ENCODE measurements at regions not wholly inside any gene's neighbourhood (a gene's known extent, or its start where the extent isn't known, plus 50 kb on each side); places are given as distances from the start of the nearest gene placed in this dataset.
A peak's percentile ranks its signal among the peaks of the same experiment; 100 is the strongest.

DNA sequence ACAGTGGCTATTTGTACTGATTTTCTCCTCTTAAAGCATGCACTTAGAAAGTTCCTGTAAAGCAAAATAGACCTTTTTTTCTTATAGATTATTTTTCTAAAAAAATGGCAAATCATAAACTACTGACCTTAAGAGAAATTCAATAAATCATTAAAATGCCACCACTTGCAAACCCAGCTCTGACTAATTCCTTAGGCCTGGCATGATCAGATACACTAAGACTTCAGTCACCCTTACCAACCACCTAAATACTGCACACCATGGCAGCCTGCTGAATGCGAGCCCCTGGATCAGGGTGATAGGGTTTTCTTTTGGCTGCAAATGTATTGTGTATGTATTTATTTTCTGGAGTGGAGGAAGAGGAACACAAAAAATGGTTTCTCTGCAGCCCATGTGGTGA, 370.6 kb upstream of the TBL1XR1 start:
- ChIA-PET CTCF (no interaction called here), POLR2A (no interaction called here)
- Mint-ChIP-seq H3K27me3 (peaks cover 0 to 2% of the 10 kb centered on the region in 2 donors), H3K27ac (peak overlapping the region in 1 of 8 donors; percentile 50), H3K4me3 (no peak overlapping the region), H3K4me1 (peaks cover 0 to 6% (median 0%) of the 10 kb centered on the region in 3 donors), H3K9me3 (no peaks in the 10 kb centered on the region), H3K36me3 (peaks cover 0 to 2% (median 0%) of the 10 kb centered on the region in 3 donors)
- Histone ChIP-seq H3K36me3 (ENCODE audit: insufficient read depth, low read length) (no peaks in the 10 kb centered on the region), H3K4me1 (ENCODE audit: insufficient read depth, low read length) (no peaks in the 10 kb centered on the region), H3K27me3 (ENCODE audit: insufficient read depth, low read length, poor library complexity, severe bottlenecking) (no peaks in the 10 kb centered on the region), H3K27ac (ENCODE audit: low read depth, low read length) (no peak overlapping the region), H3K4me3 (ENCODE audit: low read length) (no peak overlapping the region), H3K9me3 (ENCODE audit: low read length) (no peaks in the 10 kb centered on the region)
- no peak for DNase-seq

DNA sequence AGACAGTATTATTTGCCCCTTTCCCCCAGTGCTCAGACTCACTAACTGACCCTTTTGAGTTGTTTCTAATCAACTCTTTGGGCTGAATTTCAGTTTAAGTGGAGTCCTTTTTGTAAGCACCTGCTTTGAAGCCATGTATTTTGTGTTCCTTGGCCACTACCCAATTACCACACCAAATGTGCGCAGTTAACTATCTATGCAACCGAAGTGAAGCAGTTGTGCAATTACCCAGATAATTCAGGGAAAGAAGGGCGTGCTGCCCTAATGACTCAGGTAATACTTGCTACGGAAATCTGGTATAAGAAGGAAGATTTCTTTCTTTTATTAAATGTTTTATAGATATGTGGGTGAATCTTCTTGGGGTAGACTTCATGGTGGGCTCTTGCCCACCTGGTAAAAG, 371.9 kb upstream of the TBL1XR1 start:
- H3K36me3 ChIP-seq (ENCODE audit: insufficient read depth, low read length) = no peaks in the 10 kb centered on the region

DNA sequence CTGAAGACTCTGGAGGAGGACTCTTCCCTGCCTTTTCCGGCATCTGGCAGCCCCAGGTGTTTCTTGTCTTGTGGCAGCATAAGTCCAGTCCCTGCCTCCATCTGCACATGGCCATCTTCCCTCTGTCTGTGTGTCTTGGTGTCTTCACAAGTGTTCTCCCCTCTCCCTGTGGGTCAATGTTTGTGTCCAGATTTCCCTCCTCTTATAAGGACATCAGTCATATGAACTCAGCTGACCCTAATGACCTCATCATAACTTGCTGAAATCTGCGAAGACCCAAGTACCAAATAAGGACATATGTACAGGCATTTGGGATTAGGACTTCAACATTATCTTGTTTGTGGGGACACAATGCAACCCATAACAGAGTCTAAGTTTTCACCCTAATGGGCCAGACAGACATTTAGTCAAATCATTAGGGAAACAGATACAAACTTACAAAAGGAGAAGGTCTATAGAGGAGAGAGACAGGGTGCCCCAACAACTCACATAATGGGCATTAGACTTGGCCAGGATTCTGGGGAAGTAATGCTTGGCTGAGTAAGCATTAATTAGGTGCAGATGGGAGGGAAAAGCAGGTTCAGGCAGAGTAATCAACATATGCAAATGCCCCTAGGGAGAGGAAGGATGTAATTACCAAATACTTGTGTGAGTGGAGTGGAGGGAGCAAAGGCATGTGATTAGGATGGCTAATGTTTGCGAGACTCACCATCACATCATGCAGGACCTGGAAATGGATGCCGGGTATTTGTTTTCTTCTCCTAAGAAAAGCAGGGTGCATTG, 372.8 kb upstream of the TBL1XR1 start:
- Mint-ChIP-seq H3K4me1 (peaks cover 0 to 6% (median 0%) of the 10 kb centered on the region in 3 donors), H3K36me3 (peaks cover 0 to 2% (median 0%) of the 10 kb centered on the region in 3 donors), H3K27me3 (peaks cover 0 to 2% of the 10 kb centered on the region in 2 donors), H3K27ac (peak overlapping the region in 1 of 8 donors; percentile 3), H3K4me3 (no peak overlapping the region), H3K9me3 (no peaks in the 10 kb centered on the region)
- CTCF ChIA-PET = no interaction called here
- Histone ChIP-seq H3K9me3 (ENCODE audit: low read length) (no peaks in the 10 kb centered on the region), H3K36me3 (ENCODE audit: insufficient read depth, low read length) (no peaks in the 10 kb centered on the region), H3K4me3 (ENCODE audit: low read length) (no peak overlapping the region), H3K27ac (ENCODE audit: low read depth, low read length) (no peak overlapping the region), H3K4me1 (ENCODE audit: insufficient read depth, low read length) (no peaks in the 10 kb centered on the region), H3K27me3 (ENCODE audit: insufficient read depth, low read length, poor library complexity, severe bottlenecking) (no peaks in the 10 kb centered on the region)
- POLR2A ChIA-PET = no interaction called here
- DNase-seq = no peak

More for the DNA sequence above, 371.9 kb upstream of the TBL1XR1 start:
- Histone ChIP-seq H3K4me3 (ENCODE audit: low read length) (no peak overlapping the region), H3K27ac (ENCODE audit: low read depth, low read length) (no peak overlapping the region), H3K9me3 (ENCODE audit: low read length) (no peaks in the 10 kb centered on the region), H3K27me3 (ENCODE audit: insufficient read depth, low read length, poor library complexity, severe bottlenecking) (no peaks in the 10 kb centered on the region), H3K4me1 (ENCODE audit: insufficient read depth, low read length) (no peaks in the 10 kb centered on the region)
- Mint-ChIP-seq H3K36me3 (peaks cover 0 to 2% (median 0%) of the 10 kb centered on the region in 3 donors), H3K9me3 (no peaks in the 10 kb centered on the region), H3K4me1 (peaks cover 0 to 6% (median 0%) of the 10 kb centered on the region in 3 donors), H3K27ac (no peak overlapping the region), H3K27me3 (peaks cover 0 to 2% of the 10 kb centered on the region in 2 donors), H3K4me3 (no peak overlapping the region)
- POLR2A ChIA-PET = no interaction called here
- CTCF ChIA-PET = no interaction called here
- no peak for DNase-seq

DNA sequence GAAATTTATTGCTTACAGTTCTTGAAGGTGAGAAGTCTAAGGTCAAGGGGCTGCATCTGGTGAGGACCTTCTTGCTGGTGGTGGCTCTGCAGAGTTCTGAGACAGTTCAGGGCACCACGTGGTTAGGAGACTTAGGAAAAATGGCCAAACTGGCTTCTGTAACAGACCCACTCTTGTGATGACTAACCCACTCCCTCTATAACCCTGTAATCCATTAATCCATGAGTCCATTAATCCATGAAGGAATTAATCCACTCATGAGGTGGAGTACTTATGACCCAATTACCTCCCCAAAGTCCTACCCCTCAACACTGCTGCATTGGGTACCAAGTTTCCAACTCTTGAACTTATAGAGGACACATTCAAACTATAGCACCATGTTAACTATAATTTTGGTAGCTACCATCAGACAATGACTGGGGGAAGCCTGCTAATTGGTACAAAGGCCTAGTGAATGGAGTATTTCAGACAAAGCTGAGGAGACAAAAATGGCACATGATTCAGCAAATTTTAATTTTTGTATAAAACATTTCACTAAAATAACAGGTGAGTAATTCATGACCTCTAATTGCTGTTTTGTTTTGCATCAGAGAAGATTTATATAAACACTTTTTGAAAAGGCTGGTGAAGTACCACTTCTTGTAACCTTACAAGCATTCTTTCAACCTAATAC, 374.1 kb upstream of the TBL1XR1 start:
- no peaks in the 10 kb centered on the region for H3K36me3 ChIP-seq (ENCODE audit: insufficient read depth, low read length)
- H3K4me3 ChIP-seq (ENCODE audit: low read length) = no peak overlapping the region
- H3K4me3 Mint-ChIP-seq = no peak overlapping the region
- DNase-seq = no peak
- no peaks in the 10 kb centered on the region for H3K27me3 ChIP-seq (ENCODE audit: insufficient read depth, low read length, poor library complexity, severe bottlenecking)
- no peaks in the 10 kb centered on the region for H3K9me3 ChIP-seq (ENCODE audit: low read length)
- H3K27ac ChIP-seq (ENCODE audit: low read depth, low read length) = no peak overlapping the region
- H3K9me3 Mint-ChIP-seq = no peaks in the 10 kb centered on the region
- H3K36me3 Mint-ChIP-seq = peaks cover 0 to 2% (median 0%) of the 10 kb centered on the region in 3 donors
- H3K27ac Mint-ChIP-seq = no peak overlapping the region
- CTCF ChIA-PET = no interaction called here
- POLR2A ChIA-PET = no interaction called here
- H3K27me3 Mint-ChIP-seq = peaks cover 0 to 2% of the 10 kb centered on the region in 2 donors
- peaks cover 0 to 6% (median 0%) of the 10 kb centered on the region in 3 donors for H3K4me1 Mint-ChIP-seq
- no peaks in the 10 kb centered on the region for H3K4me1 ChIP-seq (ENCODE audit: insufficient read depth, low read length)

DNA sequence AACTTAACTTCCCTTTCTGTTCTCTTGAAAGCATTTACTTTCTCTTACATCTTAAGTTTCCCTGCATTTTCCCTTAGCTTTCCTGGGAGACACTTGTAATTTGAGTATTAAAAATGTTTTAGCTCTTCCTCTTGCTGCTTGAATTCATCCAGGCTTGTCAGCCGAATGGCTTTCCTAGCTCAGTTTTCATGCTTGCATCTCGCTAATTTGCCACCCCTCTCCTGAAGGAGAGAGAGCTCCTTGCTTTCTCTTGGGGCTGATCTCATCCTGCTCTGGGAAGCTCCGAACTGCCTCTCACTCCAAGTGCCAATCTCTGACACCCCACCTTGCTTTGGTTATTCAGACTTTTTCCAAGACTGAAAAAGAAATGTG, 374.6 kb upstream of the TBL1XR1 start:
- Mint-ChIP-seq H3K27me3 (peaks cover 0 to 2% of the 10 kb centered on the region in 2 donors), H3K4me3 (no peak overlapping the region), H3K9me3 (no peaks in the 10 kb centered on the region), H3K27ac (no peak overlapping the region), H3K36me3 (peaks cover 0 to 2% (median 0%) of the 10 kb centered on the region in 3 donors), H3K4me1 (peaks cover 0 to 6% (median 0%) of the 10 kb centered on the region in 3 donors)
- H3K4me3 ChIP-seq (ENCODE audit: low read length) = no peak overlapping the region
- no peak for DNase-seq
- CTCF ChIA-PET = no interaction called here
- H3K27me3 ChIP-seq (ENCODE audit: insufficient read depth, low read length, poor library complexity, severe bottlenecking) = no peaks in the 10 kb centered on the region
- POLR2A ChIA-PET = no interaction called here
- no peaks in the 10 kb centered on the region for H3K9me3 ChIP-seq (ENCODE audit: low read length)
- no peaks in the 10 kb centered on the region for H3K4me1 ChIP-seq (ENCODE audit: insufficient read depth, low read length)
- no peak overlapping the region for H3K27ac ChIP-seq (ENCODE audit: low read depth, low read length)
- H3K36me3 ChIP-seq (ENCODE audit: insufficient read depth, low read length) = no peaks in the 10 kb centered on the region

DNA sequence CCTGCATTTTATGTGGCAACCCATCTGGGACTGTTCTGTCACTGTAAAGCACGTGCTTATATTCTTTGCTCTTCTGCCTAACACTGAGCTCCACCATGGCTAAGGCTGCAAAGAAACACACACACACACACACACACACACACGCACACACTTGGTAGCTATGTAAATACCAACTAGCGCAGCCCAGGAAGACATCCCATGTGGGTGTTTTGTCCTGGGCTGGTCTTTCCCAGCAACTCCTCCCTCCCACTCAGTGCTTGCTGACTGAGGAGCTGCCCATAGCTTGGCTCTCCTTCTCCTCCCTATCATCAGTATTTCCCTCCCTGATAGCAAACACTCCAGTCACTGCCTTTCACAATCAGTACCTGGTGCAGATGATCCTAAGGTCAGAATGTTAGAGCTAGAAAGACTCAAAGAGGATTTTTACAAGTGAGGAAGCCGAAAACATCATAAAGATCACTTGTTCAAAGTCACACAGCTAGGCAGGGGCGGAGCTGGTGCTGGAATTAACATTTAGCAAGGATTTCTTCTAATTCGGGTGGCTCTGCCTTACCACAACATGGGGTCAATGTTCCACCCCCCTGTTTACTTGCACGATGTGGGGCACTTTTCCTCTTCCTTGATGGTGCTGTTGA, 377.1 kb upstream of the TBL1XR1 start:
- no peaks in the 10 kb centered on the region for H3K9me3 Mint-ChIP-seq
- DNase-seq = no peak
- Histone ChIP-seq H3K27ac (ENCODE audit: low read depth, low read length) (no peak overlapping the region), H3K27me3 (ENCODE audit: insufficient read depth, low read length, poor library complexity, severe bottlenecking) (no peaks in the 10 kb centered on the region), H3K4me3 (ENCODE audit: low read length) (no peak overlapping the region), H3K36me3 (ENCODE audit: insufficient read depth, low read length) (no peaks in the 10 kb centered on the region), H3K4me1 (ENCODE audit: insufficient read depth, low read length) (no peaks in the 10 kb centered on the region), H3K9me3 (ENCODE audit: low read length) (no peaks in the 10 kb centered on the region)
- no peak overlapping the region for H3K4me3 Mint-ChIP-seq
- H3K27ac Mint-ChIP-seq = no peak overlapping the region
- H3K4me1 Mint-ChIP-seq = peaks cover 0 to 8% (median 1%) of the 10 kb centered on the region in 3 donors
- peaks cover 0 to 2% of the 10 kb centered on the region in 2 donors for H3K27me3 Mint-ChIP-seq
- CTCF ChIA-PET = interaction anchor here (1.1 kb wide), 1 partner anchor 17 kb away, joined by 3 read pairs; no protein-coding TSS in a partner anchor
- POLR2A ChIA-PET = no interaction called here
- peaks cover 0 to 2% (median 0%) of the 10 kb centered on the region in 3 donors for H3K36me3 Mint-ChIP-seq

DNA sequence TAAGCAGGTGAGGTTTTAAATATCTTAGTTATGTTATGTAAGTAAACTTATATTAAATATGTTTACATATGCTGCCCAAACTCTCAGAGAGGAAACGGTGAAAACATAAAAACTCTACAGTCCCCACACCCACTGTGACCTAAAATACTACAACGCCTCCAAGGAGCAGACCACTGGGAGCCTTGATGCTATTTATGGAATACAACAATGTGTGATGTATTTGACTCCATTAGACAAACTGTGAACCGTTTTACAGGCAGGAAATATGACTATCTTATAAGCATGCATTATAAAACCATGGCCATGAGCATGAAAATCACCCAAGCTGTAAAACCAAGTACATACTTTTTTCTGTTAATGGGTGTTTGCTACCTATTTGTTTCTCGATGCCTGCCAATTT, 379.5 kb upstream of the TBL1XR1 start:
- Histone ChIP-seq H3K27ac (ENCODE audit: low read depth, low read length) (no peak overlapping the region), H3K9me3 (ENCODE audit: low read length) (no peaks in the 10 kb centered on the region), H3K4me1 (ENCODE audit: insufficient read depth, low read length) (no peaks in the 10 kb centered on the region), H3K27me3 (ENCODE audit: insufficient read depth, low read length, poor library complexity, severe bottlenecking) (no peaks in the 10 kb centered on the region), H3K36me3 (ENCODE audit: insufficient read depth, low read length) (no peaks in the 10 kb centered on the region), H3K4me3 (ENCODE audit: low read length) (no peak overlapping the region)
- H3K4me3 Mint-ChIP-seq = no peak overlapping the region
- H3K36me3 Mint-ChIP-seq = no peaks in the 10 kb centered on the region
- H3K27ac Mint-ChIP-seq = no peak overlapping the region
- ChIA-PET CTCF (no interaction called here), POLR2A (no interaction called here)
- no peaks in the 10 kb centered on the region for H3K27me3 Mint-ChIP-seq
- H3K9me3 Mint-ChIP-seq = no peaks in the 10 kb centered on the region
- H3K4me1 Mint-ChIP-seq = peaks cover 0 to 10% (median 1%) of the 10 kb centered on the region in 3 donors
- DNase-seq = no peak

DNA sequence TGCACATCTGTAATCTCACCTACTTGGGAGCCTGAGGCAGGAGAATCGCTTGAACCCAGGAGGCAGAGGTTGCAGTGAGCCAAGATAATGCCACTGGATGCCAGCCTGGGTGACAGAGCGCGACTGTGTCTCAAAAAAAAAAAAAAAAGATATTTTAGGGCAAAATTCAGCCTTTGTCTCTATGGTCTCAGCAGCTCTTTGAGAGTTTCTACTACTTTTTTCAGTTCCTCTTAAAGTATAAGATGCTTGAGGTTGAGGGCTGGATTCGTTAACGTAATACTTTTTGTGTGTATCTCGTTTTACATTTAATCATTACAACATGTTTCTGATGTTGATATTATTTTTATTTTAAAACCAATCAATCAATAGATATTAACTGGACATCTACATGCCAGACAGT, 381.2 kb upstream of the TBL1XR1 start:
- H3K4me3 Mint-ChIP-seq = no peak overlapping the region
- no peaks in the 10 kb centered on the region for H3K36me3 ChIP-seq (ENCODE audit: insufficient read depth, low read length)
- ChIA-PET POLR2A (no interaction called here), CTCF (no interaction called here)
- no peaks in the 10 kb centered on the region for H3K27me3 Mint-ChIP-seq
- no peaks in the 10 kb centered on the region for H3K36me3 Mint-ChIP-seq
- DNase-seq = no peak
- no peak overlapping the region for H3K4me3 ChIP-seq (ENCODE audit: low read length)
- H3K27ac Mint-ChIP-seq = no peak overlapping the region
- H3K9me3 ChIP-seq (ENCODE audit: low read length) = no peaks in the 10 kb centered on the region
- H3K4me1 Mint-ChIP-seq = peaks cover 0 to 4% (median 1%) of the 10 kb centered on the region in 3 donors
- no peaks in the 10 kb centered on the region for H3K4me1 ChIP-seq (ENCODE audit: insufficient read depth, low read length)
- no peaks in the 10 kb centered on the region for H3K27me3 ChIP-seq (ENCODE audit: insufficient read depth, low read length, poor library complexity, severe bottlenecking)
- no peaks in the 10 kb centered on the region for H3K9me3 Mint-ChIP-seq
- no peak overlapping the region for H3K27ac ChIP-seq (ENCODE audit: low read depth, low read length)

Data from CD8-positive, alpha-beta memory T cell (primary cell).